HEK293 (cell line): ENCODE measurements at regions not wholly inside any gene's neighbourhood (a gene's known extent, or its start where the extent isn't known, plus 50 kb on each side); places are given as distances from the start of the nearest gene placed in this dataset.

Source experiments
- CTCF ChIA-PET: fragments of 350-600 bp; formaldehyde crosslinking; extraction: SDS; loops from one replicate; lab custom pipeline; 2021; ENCODE audit warnings: antibody characterized with exemption; lab: Yijun Ruan, JAX
- POLR2A ChIA-PET: fragments of 300-600 bp; formaldehyde crosslinking; extraction: SDS; loops from one replicate; lab custom pipeline; 2020; ENCODE audit warnings: antibody characterized with exemption, inconsistent platforms; lab: Yijun Ruan, JAX
- H3K27ac ChIP-seq: fragments of 200-500 bp; sonication (Bioruptor generic); 2 replicates; pipeline ENCODE4 v1.5.1; 2014; ENCODE audit warnings: low read depth, low read length, control low read depth, inconsistent platforms; ENCODE audit errors: extremely low read depth
- H3K36me3 ChIP-seq, 2 experiments: fragments of 200-500 bp in 1 of 2; sonication (Bioruptor generic) in 1 of 2; 1 replicate in 1 of 2; 2 replicates in 1 of 2; pipeline ENCODE4 v1.5.1; 2014 to 2017; ENCODE audit warnings: inconsistent platforms in 2 of 2, low read length in 2 of 2; ENCODE audit not compliant: control insufficient read depth in 2 of 2, insufficient read depth in 1 of 2
- H3K4me1 ChIP-seq: fragments of 200-500 bp; sonication (Bioruptor generic); 2 replicates; pipeline ENCODE4 v1.5.1; 2014; ENCODE audit warnings: mild to moderate bottlenecking, low read length, inconsistent platforms; ENCODE audit not compliant: control insufficient read depth, insufficient read depth
- H3K4me3 ChIP-seq: 2 replicates; pipeline ENCODE4 v1.5.1; 2011; ENCODE audit warnings: low read depth, mild to moderate bottlenecking, control low read depth, low read length, moderate library complexity
- H3K9me3 ChIP-seq: fragments of 200-500 bp; sonication (Bioruptor generic); 2 replicates; pipeline ENCODE4 v1.5.1; 2014; ENCODE audit warnings: low read depth, low read length, inconsistent platforms; ENCODE audit not compliant: control insufficient read depth, insufficient read depth
- BCL11B ChIP-seq: fragments of 450-650 bp; formaldehyde crosslinking; IDR thresholded peaks from 2 replicates; pipeline ENCODE4 v1.5.1; 2016; ENCODE audit warnings: low read depth, missing biosample characterization, missing genetic modification characterization
- HOXD13 ChIP-seq: sonication (generic); formaldehyde crosslinking; IDR thresholded peaks from 2 replicates; pipeline ENCODE4 v1.8.0; 2022; ENCODE audit warnings: missing genetic modification reagents, borderline replicate concordance
- KLF10 ChIP-seq: fragments of 450-650 bp; IDR thresholded peaks from 2 replicates; pipeline ENCODE4 v1.5.1; 2018; ENCODE audit warnings: missing biosample characterization, mild to moderate bottlenecking, missing genetic modification characterization
- PRDM1 ChIP-seq: fragments of 450-650 bp; formaldehyde crosslinking; IDR thresholded peaks from 2 replicates; pipeline ENCODE4; 2016; ENCODE audit warnings: missing biosample characterization, missing genetic modification characterization
- WT1 ChIP-seq: fragments of 450-650 bp; formaldehyde crosslinking; IDR thresholded peaks from 2 replicates; pipeline ENCODE4 v1.5.1; 2016; ENCODE audit warnings: missing biosample characterization, missing genetic modification characterization
- ZNF112 ChIP-seq: fragments of 450-650 bp; formaldehyde crosslinking; IDR thresholded peaks from 2 replicates; pipeline ENCODE4 v1.5.0; 2017; ENCODE audit warnings: missing biosample characterization, missing genetic modification characterization
- ZNF121 ChIP-seq: fragments of 450-650 bp; formaldehyde crosslinking; IDR thresholded peaks from 2 replicates; pipeline ENCODE4 v1.5.1; 2016; ENCODE audit warnings: missing biosample characterization, missing genetic modification characterization
- ZNF2 ChIP-seq: fragments of 450-650 bp; formaldehyde crosslinking; IDR thresholded peaks from 2 replicates; pipeline ENCODE4 v1.5.1; 2016; ENCODE audit warnings: missing biosample characterization, missing genetic modification characterization
- ZNF214 ChIP-seq: fragments of 450-650 bp; formaldehyde crosslinking; IDR thresholded peaks from 2 replicates; pipeline ENCODE4 v1.5.1; 2017; ENCODE audit warnings: missing biosample characterization, mild to moderate bottlenecking, missing genetic modification characterization, borderline replicate concordance
- ZNF239 ChIP-seq: fragments of 450-650 bp; formaldehyde crosslinking; IDR thresholded peaks from 2 replicates; pipeline ENCODE4 v1.5.1; 2016; ENCODE audit warnings: missing biosample characterization, missing genetic modification characterization
- ZNF302 ChIP-seq: fragments of 450-650 bp; formaldehyde crosslinking; IDR thresholded peaks from 2 replicates; pipeline ENCODE4 v1.5.1; 2016; ENCODE audit warnings: missing biosample characterization, missing genetic modification characterization, low read depth
- ZNF37A ChIP-seq: fragments of 450-650 bp; IDR thresholded peaks from 2 replicates; pipeline ENCODE4 v1.5.1; 2018; ENCODE audit warnings: missing biosample characterization, missing genetic modification characterization
- ZNF423 ChIP-seq: fragments of 450-650 bp; formaldehyde crosslinking; IDR thresholded peaks from 2 replicates; pipeline ENCODE4 v1.5.1; 2016; ENCODE audit warnings: missing biosample characterization, missing genetic modification characterization
- ZNF747 ChIP-seq: fragments of 450-650 bp; formaldehyde crosslinking; IDR thresholded peaks from 2 replicates; pipeline ENCODE4 v1.5.1; 2016; ENCODE audit warnings: missing biosample characterization, missing genetic modification characterization
- TF ChIP-seq, protein P1 (sequence below): fragments of 450-650 bp; formaldehyde crosslinking; IDR thresholded peaks from 2 replicates; pipeline ENCODE4 v1.5.1; 2016; ENCODE audit warnings: missing biosample characterization, missing genetic modification characterization
- TF ChIP-seq, protein P2 (sequence below): fragments of 450-650 bp; formaldehyde crosslinking; IDR thresholded peaks from 2 replicates; pipeline ENCODE4 v1.5.1; 2016; ENCODE audit warnings: missing biosample characterization, missing genetic modification characterization
- TF ChIP-seq, protein P3 (sequence below): fragments of 450-650 bp; formaldehyde crosslinking; IDR thresholded peaks from 2 replicates; pipeline ENCODE4 v1.5.1; 2016; ENCODE audit warnings: missing biosample characterization, missing genetic modification characterization, borderline replicate concordance
- TF ChIP-seq, protein P4 (sequence below): fragments of 450-650 bp; formaldehyde crosslinking; IDR thresholded peaks from 2 replicates; pipeline ENCODE4 v1.5.1; 2016; ENCODE audit warnings: missing biosample characterization, missing genetic modification characterization

DNA sequence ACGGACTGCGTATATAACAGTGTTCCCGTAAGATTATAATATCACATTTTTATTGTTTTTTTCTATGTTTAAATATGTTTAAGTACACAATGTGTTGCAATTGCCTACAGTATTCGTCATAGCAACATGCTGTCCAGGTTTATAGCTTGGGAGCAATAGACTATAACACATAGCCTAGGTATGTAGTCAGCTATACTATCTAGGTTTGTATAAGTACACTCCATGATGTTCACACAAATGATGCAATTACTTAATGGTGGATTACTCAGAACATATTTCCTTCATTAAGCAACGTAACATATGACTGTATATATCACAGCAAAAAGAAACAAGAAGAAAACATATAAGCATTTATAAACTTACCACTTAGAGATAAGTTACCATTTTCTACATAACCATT, 160.0 kb downstream of the CBLN1 start:
- Histone ChIP-seq H3K4me1 (no peaks in the 10 kb centered on the region), H3K4me3 (no peak overlapping the region), H3K36me3 (no peaks in the 10 kb centered on the region), H3K9me3 (no peaks in the 10 kb centered on the region)
- CTCF ChIA-PET = interaction anchor here (0.7 kb wide), 2 partner anchors 69 to 234 kb away, joined by 3 read pairs; no protein-coding TSS in a partner anchor
- no peak for TF ChIP-seq ZNF239 (tag by site-specific recombination)
- TF ChIP-seq, protein P1, sequence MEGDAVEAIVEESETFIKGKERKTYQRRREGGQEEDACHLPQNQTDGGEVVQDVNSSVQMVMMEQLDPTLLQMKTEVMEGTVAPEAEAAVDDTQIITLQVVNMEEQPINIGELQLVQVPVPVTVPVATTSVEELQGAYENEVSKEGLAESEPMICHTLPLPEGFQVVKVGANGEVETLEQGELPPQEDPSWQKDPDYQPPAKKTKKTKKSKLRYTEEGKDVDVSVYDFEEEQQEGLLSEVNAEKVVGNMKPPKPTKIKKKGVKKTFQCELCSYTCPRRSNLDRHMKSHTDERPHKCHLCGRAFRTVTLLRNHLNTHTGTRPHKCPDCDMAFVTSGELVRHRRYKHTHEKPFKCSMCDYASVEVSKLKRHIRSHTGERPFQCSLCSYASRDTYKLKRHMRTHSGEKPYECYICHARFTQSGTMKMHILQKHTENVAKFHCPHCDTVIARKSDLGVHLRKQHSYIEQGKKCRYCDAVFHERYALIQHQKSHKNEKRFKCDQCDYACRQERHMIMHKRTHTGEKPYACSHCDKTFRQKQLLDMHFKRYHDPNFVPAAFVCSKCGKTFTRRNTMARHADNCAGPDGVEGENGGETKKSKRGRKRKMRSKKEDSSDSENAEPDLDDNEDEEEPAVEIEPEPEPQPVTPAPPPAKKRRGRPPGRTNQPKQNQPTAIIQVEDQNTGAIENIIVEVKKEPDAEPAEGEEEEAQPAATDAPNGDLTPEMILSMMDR (tag by site-specific recombination) = no peak
- TF ChIP-seq, protein P2, sequence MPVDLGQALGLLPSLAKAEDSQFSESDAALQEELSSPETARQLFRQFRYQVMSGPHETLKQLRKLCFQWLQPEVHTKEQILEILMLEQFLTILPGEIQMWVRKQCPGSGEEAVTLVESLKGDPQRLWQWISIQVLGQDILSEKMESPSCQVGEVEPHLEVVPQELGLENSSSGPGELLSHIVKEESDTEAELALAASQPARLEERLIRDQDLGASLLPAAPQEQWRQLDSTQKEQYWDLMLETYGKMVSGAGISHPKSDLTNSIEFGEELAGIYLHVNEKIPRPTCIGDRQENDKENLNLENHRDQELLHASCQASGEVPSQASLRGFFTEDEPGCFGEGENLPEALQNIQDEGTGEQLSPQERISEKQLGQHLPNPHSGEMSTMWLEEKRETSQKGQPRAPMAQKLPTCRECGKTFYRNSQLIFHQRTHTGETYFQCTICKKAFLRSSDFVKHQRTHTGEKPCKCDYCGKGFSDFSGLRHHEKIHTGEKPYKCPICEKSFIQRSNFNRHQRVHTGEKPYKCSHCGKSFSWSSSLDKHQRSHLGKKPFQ (tag by site-specific recombination) = no peak
- TF ChIP-seq ZNF302 = no peak
- no peak for TF ChIP-seq ZNF747
- TF ChIP-seq, protein P3, sequence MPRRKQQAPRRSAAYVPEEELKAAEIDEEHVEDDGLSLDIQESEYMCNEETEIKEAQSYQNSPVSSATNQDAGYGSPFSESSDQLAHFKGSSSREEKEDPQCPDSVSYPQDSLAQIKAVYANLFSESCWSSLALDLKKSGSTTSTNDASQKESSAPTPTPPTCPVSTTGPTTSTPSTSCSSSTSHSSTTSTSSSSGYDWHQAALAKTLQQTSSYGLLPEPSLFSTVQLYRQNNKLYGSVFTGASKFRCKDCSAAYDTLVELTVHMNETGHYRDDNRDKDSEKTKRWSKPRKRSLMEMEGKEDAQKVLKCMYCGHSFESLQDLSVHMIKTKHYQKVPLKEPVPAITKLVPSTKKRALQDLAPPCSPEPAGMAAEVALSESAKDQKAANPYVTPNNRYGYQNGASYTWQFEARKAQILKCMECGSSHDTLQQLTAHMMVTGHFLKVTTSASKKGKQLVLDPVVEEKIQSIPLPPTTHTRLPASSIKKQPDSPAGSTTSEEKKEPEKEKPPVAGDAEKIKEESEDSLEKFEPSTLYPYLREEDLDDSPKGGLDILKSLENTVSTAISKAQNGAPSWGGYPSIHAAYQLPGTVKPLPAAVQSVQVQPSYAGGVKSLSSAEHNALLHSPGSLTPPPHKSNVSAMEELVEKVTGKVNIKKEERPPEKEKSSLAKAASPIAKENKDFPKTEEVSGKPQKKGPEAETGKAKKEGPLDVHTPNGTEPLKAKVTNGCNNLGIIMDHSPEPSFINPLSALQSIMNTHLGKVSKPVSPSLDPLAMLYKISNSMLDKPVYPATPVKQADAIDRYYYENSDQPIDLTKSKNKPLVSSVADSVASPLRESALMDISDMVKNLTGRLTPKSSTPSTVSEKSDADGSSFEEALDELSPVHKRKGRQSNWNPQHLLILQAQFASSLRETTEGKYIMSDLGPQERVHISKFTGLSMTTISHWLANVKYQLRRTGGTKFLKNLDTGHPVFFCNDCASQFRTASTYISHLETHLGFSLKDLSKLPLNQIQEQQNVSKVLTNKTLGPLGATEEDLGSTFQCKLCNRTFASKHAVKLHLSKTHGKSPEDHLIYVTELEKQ = no peak
- no peak for TF ChIP-seq WT1 (tag by site-specific recombination)
- TF ChIP-seq ZNF121 (tag by site-specific recombination) = no peak
- TF ChIP-seq HOXD13 (CRISPR knock-in tag) = no peak
- no peak for TF ChIP-seq ZNF423 (tag by site-specific recombination)
- TF ChIP-seq BCL11B (tag by site-specific recombination) = no peak
- TF ChIP-seq ZNF214 = no peak
- no peak for TF ChIP-seq PRDM1 (tag by site-specific recombination)
- TF ChIP-seq, protein P4, sequence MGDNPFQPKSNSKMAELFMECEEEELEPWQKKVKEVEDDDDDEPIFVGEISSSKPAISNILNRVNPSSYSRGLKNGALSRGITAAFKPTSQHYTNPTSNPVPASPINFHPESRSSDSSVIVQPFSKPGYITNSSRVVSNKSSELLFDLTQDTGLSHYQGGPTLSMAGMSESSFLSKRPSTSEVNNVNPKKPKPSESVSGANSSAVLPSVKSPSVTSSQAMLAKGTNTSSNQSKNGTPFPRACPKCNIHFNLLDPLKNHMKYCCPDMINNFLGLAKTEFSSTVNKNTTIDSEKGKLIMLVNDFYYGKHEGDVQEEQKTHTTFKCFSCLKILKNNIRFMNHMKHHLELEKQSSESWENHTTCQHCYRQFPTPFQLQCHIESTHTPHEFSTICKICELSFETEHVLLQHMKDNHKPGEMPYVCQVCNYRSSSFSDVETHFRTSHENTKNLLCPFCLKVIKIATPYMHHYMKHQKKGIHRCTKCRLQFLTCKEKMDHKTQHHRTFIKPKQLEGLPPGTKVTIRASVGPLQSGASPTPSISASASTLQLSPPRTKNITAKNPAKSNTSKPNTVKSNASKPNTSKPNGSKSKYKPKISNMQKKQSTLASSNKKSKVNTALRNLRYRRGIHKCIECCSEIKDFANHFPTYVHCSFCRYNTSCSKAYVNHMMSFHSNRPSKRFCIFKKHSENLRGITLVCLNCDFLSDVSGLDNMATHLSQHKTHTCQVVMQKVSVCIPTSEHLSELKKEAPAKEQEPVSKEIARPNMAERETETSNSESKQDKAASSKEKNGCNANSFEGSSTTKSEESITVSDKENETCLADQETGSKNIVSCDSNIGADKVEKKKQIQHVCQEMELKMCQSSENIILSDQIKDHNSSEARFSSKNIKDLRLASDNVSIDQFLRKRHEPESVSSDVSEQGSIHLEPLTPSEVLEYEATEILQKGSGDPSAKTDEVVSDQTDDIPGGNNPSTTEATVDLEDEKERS (tag by site-specific recombination) = no peak
- no peak for TF ChIP-seq ZNF112 (tag by site-specific recombination)
- no peak for TF ChIP-seq KLF10 (tag by site-specific recombination)
- TF ChIP-seq ZNF2 (tag by site-specific recombination) = no peak
- TF ChIP-seq ZNF37A = no peak
- TF ChIP-seq, all 188 proteins: peak for 0
- POLR2A ChIA-PET = no interaction called here
- H3K27ac ChIP-seq = no peak overlapping the region
